Activated naive CD4-positive, alpha-beta T cell treated with anti-CD3 and anti-CD28 coated beads, Interleukin-2, amount 50 U/mL, for 72 hours (primary cell): ENCODE measurements at regions not wholly inside any gene's neighbourhood (a gene's known extent, or its start where the extent isn't known, plus 50 kb on each side); places are given as distances from the start of the nearest gene placed in this dataset.
"Not testable (repeated sequence)": the region's sequence is repeated elsewhere in the genome, so short reads cannot be mapped to it uniquely, and the experiment has no call there.

Experiments used
- ATAC-seq, 2 donors: fragments of 150-1000 bp; cut with Tn5 transposase; 2 replicates each; pipeline ENCODE4 v1.10.0; 2021; ENCODE audit warnings: mild to moderate bottlenecking in 2 of 2, moderate library complexity in 2 of 2
- DNase-seq, 2 donors: peaks; one replicate each; pipeline ENCODE4 v3.0.0; 2021 to 2022; ENCODE audit warnings: low spot score in 2 of 2
- H3K27ac Mint-ChIP-seq, 2 donors: one replicate each; pipeline ENCODE4 v1.8.0; 2022; ENCODE audit warnings: mild to moderate bottlenecking in 2 of 2, mixed read lengths in 2 of 2
- H3K36me3 Mint-ChIP-seq, 2 donors: one replicate each; pipeline ENCODE4 v1.8.0; 2022; ENCODE audit warnings: mixed read lengths in 2 of 2
- H3K9me3 Mint-ChIP-seq, 2 donors: one replicate each; pipeline ENCODE4 v1.8.0; 2022; ENCODE audit warnings: mixed read lengths in 2 of 2

DNA sequence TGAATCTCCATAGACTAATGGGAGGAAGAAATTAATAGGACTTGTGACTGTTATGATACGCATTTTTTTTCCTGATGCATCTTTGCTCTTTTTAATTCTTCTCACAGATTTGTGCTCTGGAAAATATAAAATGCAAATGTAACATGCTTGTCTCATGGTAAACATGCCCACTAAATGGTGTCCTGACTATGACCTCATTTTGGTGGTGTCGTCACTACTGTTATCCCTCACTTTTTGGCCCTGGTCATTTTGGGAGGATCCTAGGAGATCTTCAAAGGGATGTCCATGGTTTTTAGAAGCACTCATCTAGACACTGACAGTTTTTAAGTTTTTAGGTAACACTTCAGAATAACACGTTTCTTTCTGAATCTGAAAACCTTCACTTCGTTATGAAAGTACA lies 790.8 kb upstream of the FBXO33 start:
- no peak for ATAC-seq
- DNase-seq, result no peak
- no peak overlapping the region for H3K27ac Mint-ChIP-seq
- H3K9me3 Mint-ChIP-seq, result peaks cover 6 to 21% of the 10 kb centered on the region in 2 donors
- no peaks in the 10 kb centered on the region for H3K36me3 Mint-ChIP-seq

- Mint-ChIP-seq H3K9me3 (peaks cover under 1 to 12% of the 10 kb centered on the region in 2 donors), H3K27ac (no peak overlapping the region), H3K36me3 (peaks cover 0 to 1% of the 10 kb centered on the region in 2 donors)
- DNase-seq (no peak), ATAC-seq (no peak)
Measured at GRCh38 chr14:40221428-40221827, 789.2 kb upstream of the FBXO33 start.

DNA sequence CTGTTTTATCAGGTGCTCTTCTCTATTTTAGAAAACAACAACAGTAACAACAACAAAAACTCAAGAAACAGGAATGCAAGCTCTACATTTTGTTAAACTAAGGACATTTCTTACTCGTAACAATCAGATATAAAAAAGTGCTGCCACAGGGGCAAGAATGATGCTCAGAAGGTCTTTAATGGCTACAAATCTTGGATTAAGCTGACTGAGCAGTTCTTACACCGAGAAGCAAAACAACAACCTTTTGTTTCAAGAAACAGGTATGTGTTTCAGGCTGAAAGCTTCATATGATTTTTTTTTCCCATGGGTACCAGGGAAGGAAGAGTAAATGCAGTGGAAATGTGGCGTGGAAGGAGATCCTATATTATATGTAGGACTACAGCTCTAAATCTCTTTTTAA lies 786.8 kb upstream of the FBXO33 start:
- Mint-ChIP-seq H3K9me3 (peaks cover 0 to 14% of the 10 kb centered on the region in 2 donors), H3K36me3 (peaks cover 0 to 4% of the 10 kb centered on the region in 2 donors), H3K27ac (no peak overlapping the region)
- DNase-seq, result no peak
- ATAC-seq, result no peak

- no peak for DNase-seq
- peaks cover 0 to 4% of the 10 kb centered on the region in 2 donors for H3K36me3 Mint-ChIP-seq
- ATAC-seq, result no peak
- no peak overlapping the region for H3K27ac Mint-ChIP-seq
- H3K9me3 Mint-ChIP-seq, result peaks cover 0 to 15% of the 10 kb centered on the region in 2 donors
Measured at GRCh38 chr14:40218282-40218941, 786.2 kb upstream of the FBXO33 start.

DNA sequence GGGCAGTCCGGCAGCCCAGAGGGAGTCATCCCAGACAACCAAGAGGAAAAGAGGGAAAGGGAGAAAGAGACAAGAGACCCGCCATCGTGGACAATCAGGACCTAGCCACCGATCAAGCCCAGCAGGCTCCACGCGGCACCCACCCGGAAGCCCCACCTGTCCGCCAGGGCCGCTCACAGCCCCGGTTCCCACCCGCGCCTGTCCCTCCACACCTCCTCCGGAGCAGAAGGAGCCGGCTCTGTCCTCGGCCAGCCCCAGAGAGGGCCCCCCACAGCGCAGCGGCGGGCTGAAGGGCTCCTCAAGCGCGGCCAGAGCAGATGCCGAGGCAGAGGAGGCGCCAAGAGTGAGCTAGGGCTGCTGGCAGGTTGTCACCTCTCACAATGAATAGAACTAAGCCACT lies 784.7 kb upstream of the FBXO33 start:
- Mint-ChIP-seq H3K27ac (no peak overlapping the region), H3K9me3 (peaks cover 0 to 15% of the 10 kb centered on the region in 2 donors), H3K36me3 (peaks cover 0 to 4% of the 10 kb centered on the region in 2 donors)
- no peak for ATAC-seq
- DNase-seq, result no peak

DNA sequence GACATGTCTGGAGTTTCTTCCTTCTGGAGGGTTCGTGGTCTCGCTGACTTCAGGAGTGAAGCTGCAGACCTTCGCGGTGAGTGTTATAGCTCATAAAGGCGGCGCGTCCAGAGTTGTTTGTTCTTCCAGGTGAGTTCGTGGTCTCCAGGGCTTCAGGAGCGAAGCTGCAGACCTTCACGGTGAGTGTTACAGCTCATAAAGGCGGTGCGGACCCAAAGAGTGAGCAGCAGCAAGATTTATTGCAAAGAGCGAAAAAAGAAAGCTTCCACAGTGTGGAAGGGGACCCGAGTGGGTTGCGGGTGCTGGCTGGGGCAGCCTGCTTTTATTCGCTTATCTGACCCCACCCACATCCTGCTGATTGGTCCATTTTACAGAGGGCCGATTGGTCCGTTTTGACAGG lies 784.2 kb upstream of the FBXO33 start:
- peaks cover 0 to 15% of the 10 kb centered on the region in 2 donors for H3K9me3 Mint-ChIP-seq
- not testable (repeated sequence) for ATAC-seq, DNase-seq, H3K27ac Mint-ChIP-seq, H3K36me3 Mint-ChIP-seq

DNA sequence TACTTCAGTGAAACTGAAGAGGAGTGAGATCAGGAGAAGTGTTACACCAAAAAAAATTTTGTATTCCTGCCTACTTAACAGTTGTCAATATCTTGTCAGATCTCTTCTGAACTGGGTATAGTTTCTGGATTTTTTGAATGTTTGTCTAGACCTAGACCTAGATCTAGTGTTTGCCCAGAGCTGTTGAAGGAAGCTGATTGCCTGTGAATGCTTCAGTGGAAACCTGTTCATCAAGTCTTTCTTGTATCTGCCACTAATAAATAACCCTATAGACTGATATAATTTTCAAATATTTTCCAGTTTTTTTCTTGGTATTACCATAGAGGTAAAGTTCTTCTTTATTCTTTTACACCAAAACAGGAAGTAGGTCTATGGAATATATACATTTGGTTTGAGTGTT lies 781.5 kb upstream of the FBXO33 start:
- Mint-ChIP-seq H3K27ac (no peak overlapping the region), H3K36me3 (peaks cover 0 to 4% of the 10 kb centered on the region in 2 donors), H3K9me3 (peaks cover 0 to 15% of the 10 kb centered on the region in 2 donors)
- ATAC-seq, result no peak
- no peak for DNase-seq

GRCh38 chr14:40204441-40205175 lies 772.4 kb upstream of the FBXO33 start:
- ATAC-seq, result no peak
- peaks cover 0 to 4% of the 10 kb centered on the region in 2 donors for H3K36me3 Mint-ChIP-seq
- no peak overlapping the region for H3K27ac Mint-ChIP-seq
- peaks cover 3 to 12% of the 10 kb centered on the region in 2 donors for H3K9me3 Mint-ChIP-seq
- no peak for DNase-seq

- ATAC-seq, result no peak
- peaks cover 0 to 3% of the 10 kb centered on the region in 2 donors for H3K36me3 Mint-ChIP-seq
- DNase-seq, result no peak
- peaks cover 3 to 6% of the 10 kb centered on the region in 2 donors for H3K9me3 Mint-ChIP-seq
- no peak overlapping the region for H3K27ac Mint-ChIP-seq
Measured at GRCh38 chr14:40199101-40199500, 766.9 kb upstream of the FBXO33 start.

DNA sequence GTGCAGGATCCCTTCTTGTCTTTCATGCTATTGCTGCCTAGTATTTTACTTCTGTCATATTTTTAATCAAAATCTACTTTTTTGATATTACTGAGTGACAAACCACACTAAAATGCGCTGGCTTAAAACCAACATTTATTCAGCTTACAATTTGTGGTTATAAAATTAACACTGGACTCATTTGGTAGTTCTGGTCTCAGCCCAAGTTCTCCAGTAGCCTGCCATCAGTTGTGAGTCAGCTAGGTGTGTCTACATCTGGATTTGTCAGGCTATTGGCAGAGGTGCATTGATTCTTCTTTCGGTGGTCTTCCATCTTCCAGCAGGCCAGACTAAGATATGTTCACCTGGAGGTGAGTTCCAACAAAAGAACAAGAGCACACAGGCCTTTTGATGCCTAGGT lies 765.1 kb upstream of the FBXO33 start:
- Mint-ChIP-seq H3K9me3 (peaks cover 0 to 4% of the 10 kb centered on the region in 2 donors), H3K36me3 (no peaks in the 10 kb centered on the region), H3K27ac (no peak overlapping the region)
- ATAC-seq (no peak), DNase-seq (no peak)

- H3K27ac Mint-ChIP-seq, result no peak overlapping the region
- ATAC-seq, result no peak
- no peaks in the 10 kb centered on the region for H3K36me3 Mint-ChIP-seq
- DNase-seq, result no peak
- H3K9me3 Mint-ChIP-seq, result peaks cover 0 to 4% of the 10 kb centered on the region in 2 donors
Measured at GRCh38 chr14:40188006-40188405, 755.8 kb upstream of the FBXO33 start.

DNA sequence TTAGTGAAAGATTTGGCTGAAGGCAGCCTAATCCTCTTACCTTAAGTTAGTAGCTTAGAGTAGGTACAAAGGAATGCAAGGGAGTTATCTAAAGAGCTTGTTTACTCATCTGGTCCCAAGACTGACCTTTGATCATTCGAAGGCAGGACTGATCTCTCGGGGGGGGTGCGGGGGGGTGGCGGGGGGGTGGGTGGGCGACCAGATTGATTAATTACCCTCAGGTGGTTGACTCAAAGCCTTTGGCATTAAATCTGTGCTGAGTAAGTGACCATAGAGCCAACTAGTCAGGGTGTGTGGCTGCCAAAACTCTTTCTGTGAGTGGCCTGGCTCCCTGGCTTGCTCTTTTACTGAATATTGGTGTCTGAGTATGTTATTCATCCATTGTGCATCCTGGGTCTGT lies 731.9 kb upstream of the FBXO33 start:
- DNase-seq, result no peak
- ATAC-seq, result no peak
- Mint-ChIP-seq H3K9me3 (peaks cover 17 to 18% of the 10 kb centered on the region in 2 donors), H3K36me3 (peaks cover 0 to 7% of the 10 kb centered on the region in 2 donors), H3K27ac (no peak overlapping the region)

GRCh38 chr14:40139657-40140056 lies 707.4 kb upstream of the FBXO33 start:
- DNase-seq, result no peak
- peaks cover 21% of the 10 kb centered on the region in 2 donors for H3K9me3 Mint-ChIP-seq
- no peak overlapping the region for H3K27ac Mint-ChIP-seq
- ATAC-seq, result no peak
- H3K36me3 Mint-ChIP-seq, result peaks cover 0 to 6% of the 10 kb centered on the region in 2 donors

GRCh38 chr14:40133463-40133862 lies 701.2 kb upstream of the FBXO33 start:
- H3K9me3 Mint-ChIP-seq, result peaks cover 29 to 33% of the 10 kb centered on the region in 2 donors
- DNase-seq (no peak), ATAC-seq (no peak)
- no peak overlapping the region for H3K27ac Mint-ChIP-seq
- peaks cover 0 to 6% of the 10 kb centered on the region in 2 donors for H3K36me3 Mint-ChIP-seq

- DNase-seq, result no peak
- Mint-ChIP-seq H3K9me3 (peaks cover 14 to 19% of the 10 kb centered on the region in 2 donors), H3K36me3 (peaks cover 0 to 5% of the 10 kb centered on the region in 2 donors), H3K27ac (no peak overlapping the region)
- ATAC-seq, result no peak
Measured at GRCh38 chr14:40129159-40129558, 696.9 kb upstream of the FBXO33 start.

DNA sequence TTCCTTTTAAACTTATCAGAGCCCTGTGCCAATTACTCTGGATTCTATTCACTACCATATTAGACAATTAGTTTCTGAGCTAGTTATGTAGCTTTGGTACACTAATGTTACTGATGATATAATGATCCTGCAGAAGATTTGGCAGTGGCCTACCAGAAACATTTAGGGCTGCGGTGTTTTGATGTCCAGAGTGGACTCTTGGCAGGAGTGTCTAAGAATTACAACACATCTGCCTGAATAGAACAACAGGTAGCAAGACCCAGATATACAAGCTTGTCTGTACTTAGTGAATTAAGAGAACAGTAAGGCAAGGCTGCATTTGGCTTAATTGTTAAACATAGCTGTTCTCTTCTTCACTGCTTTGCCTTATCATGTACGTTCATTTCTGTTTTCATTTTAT lies 691.6 kb upstream of the FBXO33 start:
- Mint-ChIP-seq H3K36me3 (peaks cover 0 to 5% of the 10 kb centered on the region in 2 donors), H3K9me3 (peaks cover 5 to 6% of the 10 kb centered on the region in 2 donors), H3K27ac (no peak overlapping the region)
- ATAC-seq, result no peak
- no peak for DNase-seq

DNA sequence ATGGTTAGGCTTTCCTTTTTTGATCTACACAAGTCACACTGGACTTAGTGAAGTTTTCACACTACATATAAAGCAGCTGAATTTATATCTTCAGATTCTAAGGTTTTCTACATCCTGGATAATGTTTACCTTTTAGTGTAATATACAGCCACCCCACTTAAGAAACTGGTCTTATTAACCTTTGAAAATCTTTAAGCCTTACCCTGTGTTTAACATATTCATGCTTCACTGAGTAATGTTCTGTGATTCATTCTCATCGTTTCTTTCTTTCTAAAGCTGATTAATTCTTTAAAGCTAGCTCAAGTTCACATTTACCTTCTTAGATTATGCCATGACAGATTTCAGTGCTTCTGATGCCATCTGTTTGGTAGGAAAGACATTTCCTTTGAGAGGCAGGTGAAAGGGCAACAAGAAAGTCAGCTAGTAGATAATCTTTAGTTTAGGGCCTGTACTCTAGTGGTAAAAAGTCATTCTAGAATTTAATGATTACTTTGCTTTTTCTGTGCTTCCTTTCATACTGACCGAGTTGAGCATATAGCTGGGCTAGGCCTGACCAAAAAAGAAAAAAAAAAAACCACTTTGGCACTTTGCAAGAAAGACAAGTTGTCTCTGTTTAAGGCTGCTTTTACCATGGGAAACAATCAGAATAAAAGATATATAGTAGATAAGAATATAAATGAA lies 690.9 kb upstream of the FBXO33 start:
- DNase-seq (no peak), ATAC-seq (no peak)
- Mint-ChIP-seq H3K9me3 (peaks cover 4 to 5% of the 10 kb centered on the region in 2 donors), H3K27ac (no peak overlapping the region), H3K36me3 (peaks cover 0 to 5% of the 10 kb centered on the region in 2 donors)
